ENCODE measurements at regions not wholly inside any gene's neighbourhood (a gene's known extent, or its start where the extent isn't known, plus 50 kb on each side); places are given as distances from the start of the nearest gene placed in this dataset.

- H3K9me3 Mint-ChIP-seq (ENCODE audit: low read depth): no peaks in the 10 kb centered on the region
- no peaks in the 10 kb centered on the region for H3K27me3 Mint-ChIP-seq (ENCODE audit: low read depth)
- H3K4me3 Mint-ChIP-seq (ENCODE audit: unreplicated experiment): no peak overlapping the region
- H3K36me3 Mint-ChIP-seq (ENCODE audit: low read depth): no peaks in the 10 kb centered on the region
- H3K4me1 Mint-ChIP-seq (ENCODE audit: low read depth): no peaks in the 10 kb centered on the region
- DNase-seq (ENCODE audit: low spot score): no peak
- no peak overlapping the region for H3K27ac Mint-ChIP-seq (ENCODE audit: unreplicated experiment)
- TF ChIP-seq CTCF (IDR thresholded peaks at IDR 0.05): no peak
Measured at GRCh38 chr6:156308604-156309003, 468.6 kb upstream of the ARID1B start.

DNA sequence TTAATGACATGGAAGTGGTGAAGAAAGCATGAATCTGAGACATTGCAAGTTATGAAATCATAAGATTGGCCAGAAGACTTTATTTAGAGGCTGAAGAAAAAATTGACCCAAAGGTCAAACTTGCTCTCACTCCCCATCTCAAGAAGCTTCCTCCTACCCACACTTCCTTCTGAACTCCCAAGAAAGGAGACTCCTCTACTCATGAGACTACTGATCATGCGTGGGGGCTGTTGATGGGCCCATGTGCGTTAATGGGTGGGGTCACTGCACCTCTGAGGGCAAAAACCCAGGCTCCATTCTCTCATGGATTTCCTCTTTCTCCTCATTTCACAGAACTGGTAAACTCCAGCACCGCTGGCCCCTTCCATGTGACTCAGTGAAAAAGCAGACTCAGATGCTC is 470.6 kb upstream of the ARID1B start:
- Mint-ChIP-seq H3K4me3 (ENCODE audit: unreplicated experiment) (no peak overlapping the region), H3K4me1 (ENCODE audit: low read depth) (no peaks in the 10 kb centered on the region), H3K27ac (ENCODE audit: unreplicated experiment) (no peak overlapping the region), H3K36me3 (ENCODE audit: low read depth) (no peaks in the 10 kb centered on the region), H3K27me3 (ENCODE audit: low read depth) (no peaks in the 10 kb centered on the region), H3K9me3 (ENCODE audit: low read depth) (peaks cover 9% of the 10 kb centered on the region)
- TF ChIP-seq CTCF (IDR thresholded peaks at IDR 0.05): no peak
- no peak for DNase-seq (ENCODE audit: low spot score)

DNA sequence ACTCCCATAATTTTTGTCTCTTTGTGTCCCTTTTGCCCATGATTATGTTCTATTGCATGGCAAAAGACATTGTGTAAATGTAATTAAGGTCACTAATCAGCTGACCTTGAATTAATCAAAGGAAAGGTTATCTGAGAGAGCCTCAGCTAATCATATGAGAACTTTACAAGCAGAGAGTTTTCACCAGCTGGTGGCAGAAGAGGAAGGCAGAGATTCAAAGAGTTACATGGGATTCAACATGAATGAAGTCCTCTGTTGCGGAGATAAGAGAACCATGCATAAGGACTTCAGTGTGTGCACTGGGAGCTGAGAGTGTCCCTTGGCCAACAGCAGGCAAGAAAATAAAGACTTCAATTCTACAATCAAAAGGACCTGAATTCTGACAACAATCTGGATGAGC is 494.1 kb upstream of the ARID1B start:
- Mint-ChIP-seq H3K4me1 (ENCODE audit: low read depth) (no peaks in the 10 kb centered on the region), H3K9me3 (ENCODE audit: low read depth) (peaks cover 4% of the 10 kb centered on the region), H3K4me3 (ENCODE audit: unreplicated experiment) (no peak overlapping the region), H3K27me3 (ENCODE audit: low read depth) (no peaks in the 10 kb centered on the region), H3K36me3 (ENCODE audit: low read depth) (no peaks in the 10 kb centered on the region), H3K27ac (ENCODE audit: unreplicated experiment) (no peak overlapping the region)
- no peak for DNase-seq (ENCODE audit: low spot score)
- peak; percentile 49 for TF ChIP-seq CTCF (IDR thresholded peaks at IDR 0.05)

DNA sequence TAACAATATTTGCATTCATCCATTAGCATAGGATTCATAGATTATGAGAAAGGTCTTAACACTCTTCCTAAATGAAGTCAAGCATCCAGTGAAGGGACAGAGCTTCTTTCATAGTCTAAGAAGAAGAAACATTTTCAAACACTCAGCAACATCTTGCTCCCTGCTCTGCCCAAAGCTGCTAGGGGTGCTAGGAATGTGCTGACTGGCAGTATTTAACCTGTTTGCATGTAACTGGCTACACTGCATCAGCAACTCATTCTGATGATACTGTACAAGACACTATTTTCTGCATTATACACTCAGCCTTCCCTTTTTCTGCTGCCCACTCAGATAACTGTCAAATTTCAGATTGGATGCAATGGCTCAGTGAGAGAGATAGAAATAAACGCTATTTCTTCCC is 495.1 kb upstream of the ARID1B start:
- no peak for DNase-seq (ENCODE audit: low spot score)
- no peaks in the 10 kb centered on the region for H3K36me3 Mint-ChIP-seq (ENCODE audit: low read depth)
- no peak overlapping the region for H3K27ac Mint-ChIP-seq (ENCODE audit: unreplicated experiment)
- H3K9me3 Mint-ChIP-seq (ENCODE audit: low read depth): peaks cover 8% of the 10 kb centered on the region
- TF ChIP-seq CTCF (IDR thresholded peaks at IDR 0.05): no peak
- H3K27me3 Mint-ChIP-seq (ENCODE audit: low read depth): no peaks in the 10 kb centered on the region
- no peaks in the 10 kb centered on the region for H3K4me1 Mint-ChIP-seq (ENCODE audit: low read depth)
- H3K4me3 Mint-ChIP-seq (ENCODE audit: unreplicated experiment): no peak overlapping the region

DNA sequence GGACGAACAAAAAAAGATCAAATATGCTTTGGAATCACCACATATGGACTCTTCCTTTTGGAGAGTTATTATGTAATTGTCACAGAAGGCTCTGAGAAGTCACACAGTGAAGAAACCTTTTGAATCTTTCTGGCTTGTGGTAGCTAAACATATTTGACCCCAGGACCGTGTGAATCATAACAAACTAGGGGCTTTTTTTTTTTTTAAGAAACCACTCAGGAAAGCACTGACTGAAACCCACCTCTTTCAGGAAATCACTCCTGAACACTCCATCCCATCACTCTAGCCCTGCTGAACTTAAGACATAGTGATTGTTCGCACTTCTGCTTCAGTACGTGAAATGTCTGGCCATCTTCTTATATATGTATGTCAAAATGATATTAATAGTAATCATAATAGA is 495.9 kb upstream of the ARID1B start:
- Mint-ChIP-seq H3K36me3 (ENCODE audit: low read depth) (no peaks in the 10 kb centered on the region), H3K9me3 (ENCODE audit: low read depth) (peaks cover 8% of the 10 kb centered on the region), H3K27me3 (ENCODE audit: low read depth) (no peaks in the 10 kb centered on the region), H3K27ac (ENCODE audit: unreplicated experiment) (no peak overlapping the region), H3K4me3 (ENCODE audit: unreplicated experiment) (no peak overlapping the region), H3K4me1 (ENCODE audit: low read depth) (no peaks in the 10 kb centered on the region)
- DNase-seq (ENCODE audit: low spot score): no peak
- TF ChIP-seq CTCF (IDR thresholded peaks at IDR 0.05): no peak
